Smooth muscle cell (in vitro differentiated cells): ENCODE measurements at regions not wholly inside any gene's neighbourhood (a gene's known extent, or its start where the extent isn't known, plus 50 kb on each side); places are given as distances from the start of the nearest gene placed in this dataset.
"Not testable (repeated sequence)": the region's sequence is repeated elsewhere in the genome, so short reads cannot be mapped to it uniquely, and the experiment has no call there.

Source experiments
- DNase-seq: peaks from one replicate; lab custom pipeline; 2025; ENCODE audit not compliant: unreplicated experiment; lab: John Stamatoyannopoulos, UW
- H2AFZ ChIP-seq: fragments of 200-600 bp; sonication (generic); 2 replicates; pipeline ENCODE4 v1.6.0; 2016; ENCODE audit warnings: antibody characterized with exemption, low read depth, mild to moderate bottlenecking
- H3F3A ChIP-seq: fragments of 200-600 bp; sonication (generic); 2 replicates; pipeline ENCODE4 v1.6.0; 2017; ENCODE audit warnings: antibody characterized with exemption, low read depth
- H3K27ac ChIP-seq: fragments of 200-600 bp; sonication (generic); 2 replicates; pipeline ENCODE4 v1.5.1; 2016; ENCODE audit warnings: low read depth, mild to moderate bottlenecking
- H3K27me3 ChIP-seq: fragments of 200-600 bp; sonication (generic); 2 replicates; pipeline ENCODE4 v1.6.1; 2016; ENCODE audit warnings: low read depth, mild to moderate bottlenecking
- H3K36me3 ChIP-seq: fragments of 200-600 bp; sonication (generic); 2 replicates; pipeline ENCODE4 v1.5.1; 2016; ENCODE audit warnings: low read depth
- H3K4me1 ChIP-seq: fragments of 200-600 bp; sonication (generic); 2 replicates; pipeline ENCODE4 v1.5.1; 2016; ENCODE audit warnings: low read depth
- H3K4me2 ChIP-seq: fragments of 200-600 bp; sonication (generic); 2 replicates; pipeline ENCODE4 v1.6.0; 2016; ENCODE audit warnings: mild to moderate bottlenecking
- H3K4me3 ChIP-seq: fragments of 200-600 bp; sonication (generic); 2 replicates; pipeline ENCODE4 v1.5.1; 2016; ENCODE audit warnings: mild to moderate bottlenecking
- H3K79me2 ChIP-seq: fragments of 200-600 bp; sonication (generic); 2 replicates; pipeline ENCODE4 v1.6.0; 2016; ENCODE audit warnings: low read depth, mild to moderate bottlenecking
- H3K9ac ChIP-seq: fragments of 200-600 bp; sonication (generic); 2 replicates; pipeline ENCODE4 v1.6.0; 2016; ENCODE audit warnings: low read depth
- H3K9me3 ChIP-seq: fragments of 200-600 bp; sonication (generic); replicated peaks from 2 replicates; pipeline ENCODE4 v1.5.1; 2016; ENCODE audit warnings: low read depth
- H4K20me1 ChIP-seq: fragments of 200-600 bp; sonication (generic); 2 replicates; pipeline ENCODE4 v1.6.0; 2016; ENCODE audit warnings: low read depth
- CTCF ChIP-seq: fragments of 200-600 bp; sonication (generic); IDR thresholded peaks from 2 replicates; pipeline ENCODE4 v1.5.1; 2017; ENCODE audit warnings: borderline replicate concordance, mild to moderate bottlenecking, antibody characterized with exemption; ENCODE audit not compliant: insufficient read depth, poor library complexity, severe bottlenecking
- WGBS: methylation state at CpG from one replicate; pipeline ENCODE4 v1.1.7; 2016; ENCODE audit warnings: low lambda C conversion rate; 5-methylcytosine and 5-hydroxymethylcytosine counted together

DNA sequence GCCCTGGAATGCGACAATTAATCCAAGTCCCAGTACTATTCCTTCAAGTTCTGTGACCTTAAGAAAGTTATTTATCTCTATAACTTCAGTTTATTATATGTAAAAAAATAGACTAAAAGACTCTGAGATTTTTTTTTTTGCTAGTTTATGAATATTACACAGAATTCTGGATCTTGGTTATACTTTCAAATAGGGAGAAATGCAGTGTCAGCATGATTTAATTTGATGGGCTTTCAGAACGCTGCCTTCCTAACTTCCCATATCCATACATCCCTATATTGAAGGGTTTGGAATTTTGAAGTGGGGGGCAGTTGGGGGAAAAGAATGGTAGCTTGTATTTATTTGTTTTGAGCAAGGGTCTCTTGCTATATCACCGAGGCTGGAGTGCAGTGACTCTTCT, 98.4 kb upstream of the MEGF10 start:
- no peaks in the 10 kb centered on the region for H3K27me3 ChIP-seq
- no peaks in the 10 kb centered on the region for H3K4me1 ChIP-seq
- H3K27ac ChIP-seq, result no peak overlapping the region
- no peak for DNase-seq
- H3K79me2 ChIP-seq, result no peaks in the 10 kb centered on the region
- H3K4me2 ChIP-seq, result no peak overlapping the region
- no peaks in the 10 kb centered on the region for H3K36me3 ChIP-seq
- no peaks in the 10 kb centered on the region for H4K20me1 ChIP-seq
- TF ChIP-seq CTCF, result no peak
- H3F3A ChIP-seq, result no peaks in the 10 kb centered on the region
- H3K4me3 ChIP-seq, result no peak overlapping the region
- 100% methylated on average over 3 of the region's 3 CpGs for WGBS
- H2AFZ ChIP-seq, result no peak overlapping the region
- no peaks in the 10 kb centered on the region for H3K9me3 ChIP-seq
- no peak overlapping the region for H3K9ac ChIP-seq

DNA sequence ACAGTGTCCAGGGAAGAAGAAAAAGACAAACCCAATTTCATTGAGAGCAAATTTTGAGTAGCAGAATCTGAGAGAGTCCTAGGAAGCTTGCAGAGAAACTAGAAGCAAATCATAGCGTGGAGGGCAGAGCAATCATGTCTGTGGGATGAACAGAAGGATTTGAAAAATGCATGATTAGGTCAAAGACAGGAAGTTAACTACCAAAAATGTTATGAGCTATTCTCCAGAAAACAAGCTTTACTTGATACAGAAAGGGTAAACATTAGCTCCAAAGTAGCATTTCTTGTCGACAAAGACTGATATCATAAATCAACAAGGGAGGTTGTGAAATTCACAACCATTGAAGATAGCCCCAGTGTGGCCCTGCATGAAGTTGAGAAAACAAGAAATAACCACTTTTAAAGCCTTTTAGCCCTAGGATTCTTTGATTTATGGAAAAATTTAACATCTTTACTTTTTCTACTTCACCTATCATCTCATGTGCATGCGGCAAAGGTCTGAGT, 97.7 kb upstream of the MEGF10 start:
- H2AFZ ChIP-seq, result peak overlapping the region; percentile 11
- H3F3A ChIP-seq, result no peaks in the 10 kb centered on the region
- no peak overlapping the region for H3K9ac ChIP-seq
- no peaks in the 10 kb centered on the region for H3K36me3 ChIP-seq
- H4K20me1 ChIP-seq, result no peaks in the 10 kb centered on the region
- no peak overlapping the region for H3K27ac ChIP-seq
- H3K79me2 ChIP-seq, result no peaks in the 10 kb centered on the region
- H3K4me3 ChIP-seq, result no peak overlapping the region
- H3K27me3 ChIP-seq, result no peaks in the 10 kb centered on the region
- no peaks in the 10 kb centered on the region for H3K4me1 ChIP-seq
- no peaks in the 10 kb centered on the region for H3K9me3 ChIP-seq
- no peak overlapping the region for H3K4me2 ChIP-seq
- no peak for TF ChIP-seq CTCF
- no peak for DNase-seq
- 65% methylated on average over 3 of the region's 3 CpGs for WGBS

GRCh38 chr5:127196042-127196441, 94.6 kb upstream of the MEGF10 start:
- Histone ChIP-seq H3K79me2 (no peaks in the 10 kb centered on the region), H2AFZ (no peak overlapping the region), H3K9ac (no peak overlapping the region), H3K4me1 (no peaks in the 10 kb centered on the region), H3K4me2 (no peak overlapping the region), H3F3A (no peaks in the 10 kb centered on the region), H3K27ac (no peak overlapping the region), H3K27me3 (no peaks in the 10 kb centered on the region), H3K9me3 (no peaks in the 10 kb centered on the region), H3K4me3 (no peak overlapping the region), H4K20me1 (no peaks in the 10 kb centered on the region), H3K36me3 (no peaks in the 10 kb centered on the region)
- DNase-seq, result no peak
- no peak for TF ChIP-seq CTCF
- 89% methylated on average over 1 of the region's 1 CpG for WGBS

DNA sequence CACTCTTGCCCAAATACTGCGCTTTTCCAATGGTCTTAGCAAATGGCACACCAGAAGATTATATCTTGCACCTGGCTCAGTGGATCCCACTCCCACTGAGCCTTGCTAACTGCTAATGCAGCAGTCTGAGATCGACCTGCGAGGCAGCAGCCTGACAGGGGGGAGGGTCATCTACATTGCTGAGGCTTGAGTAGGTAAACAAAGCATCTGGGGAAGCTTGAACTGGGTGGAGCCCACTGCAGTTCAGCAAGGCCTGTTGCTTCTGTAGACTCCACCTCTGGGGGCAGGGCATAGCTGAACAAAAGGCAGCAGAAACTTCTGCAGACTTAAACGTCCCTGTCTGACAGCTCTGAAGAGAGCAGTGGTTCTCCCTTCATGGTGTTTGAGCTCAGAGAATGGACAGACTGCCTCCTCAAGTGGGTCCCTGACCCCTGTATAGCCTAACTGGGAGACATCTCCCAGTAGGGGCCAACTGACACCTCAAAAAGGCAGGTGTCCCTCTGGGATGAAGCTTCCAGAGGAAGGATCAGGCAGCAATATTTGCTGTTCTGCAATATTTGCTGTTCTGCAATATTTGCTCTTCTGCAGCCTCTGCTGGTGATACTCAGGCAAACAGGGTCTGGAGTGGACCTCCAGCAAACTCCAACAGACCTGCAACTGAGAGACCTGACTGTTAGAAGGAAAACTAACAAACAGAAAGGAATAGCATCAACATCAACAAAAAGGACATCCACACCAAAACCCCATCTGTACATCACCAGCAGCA, 93.0 kb upstream of the MEGF10 start:
- H3K9me3 ChIP-seq, H3K4me1 ChIP-seq, H3K9ac ChIP-seq, DNase-seq, H3K27ac ChIP-seq, H3K36me3 ChIP-seq, H2AFZ ChIP-seq, H3F3A ChIP-seq, H3K4me3 ChIP-seq, H3K79me2 ChIP-seq, H4K20me1 ChIP-seq, H3K27me3 ChIP-seq, H3K4me2 ChIP-seq: not testable (repeated sequence)
- 54% methylated on average over 4 of the region's 4 CpGs for WGBS

DNA sequence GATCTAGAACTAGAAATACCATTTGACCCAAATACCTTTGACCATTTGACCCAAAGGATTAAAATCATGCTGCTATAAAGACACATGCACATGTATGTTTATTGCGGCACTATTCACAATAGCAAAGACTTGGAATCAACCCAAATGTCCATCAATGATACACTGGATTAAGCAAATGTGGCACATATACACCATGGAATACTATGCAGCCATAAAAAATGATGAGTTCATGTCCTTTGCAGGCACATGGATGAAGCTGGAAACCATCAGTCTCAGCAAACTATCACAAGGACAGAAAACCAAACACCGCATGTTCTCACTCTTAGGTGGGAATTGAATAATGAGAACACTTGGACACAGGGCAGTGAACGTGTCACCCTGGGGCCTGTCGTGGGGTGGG, 87.9 kb upstream of the MEGF10 start:
- H3K79me2 ChIP-seq, H3K4me1 ChIP-seq, H4K20me1 ChIP-seq, H3K27ac ChIP-seq, H3K4me2 ChIP-seq, DNase-seq, H3K27me3 ChIP-seq, H2AFZ ChIP-seq, H3K9me3 ChIP-seq, H3F3A ChIP-seq, H3K9ac ChIP-seq, H3K4me3 ChIP-seq, H3K36me3 ChIP-seq: not testable (repeated sequence)
- 97% methylated on average over 4 of the region's 4 CpGs for WGBS
